ENCODE measurements at regions not wholly inside any gene's neighbourhood (a gene's known extent, or its start where the extent isn't known, plus 50 kb on each side); places are given as distances from the start of the nearest gene placed in this dataset.

- TF ChIP-seq TAF1 (IDR thresholded peaks at IDR 0.05; ENCODE audit: borderline replicate concordance, insufficient read depth, low read length) = no peak
- no peak for TF ChIP-seq SIN3A (IDR thresholded peaks at IDR 0.05; ENCODE audit: borderline replicate concordance, insufficient read depth, low read length)
- no peak for TF ChIP-seq FOXP2 (optimal IDR thresholded peaks at IDR 0.05; ENCODE audit: borderline replicate concordance, extremely low read depth, extremely low read length, insufficient read depth)
- no peak for TF ChIP-seq REST (IDR thresholded peaks at IDR 0.05; ENCODE audit: insufficient read depth in 1 of 2, low read depth in 2 of 2, low read length in 2 of 2)
These were observed 925.9 kb upstream of the SLITRK6 start for GRCh38 chr13:86725105-86725504.

- no peak for TF ChIP-seq FOXP2 (optimal IDR thresholded peaks at IDR 0.05; ENCODE audit: borderline replicate concordance, extremely low read depth, extremely low read length, insufficient read depth)
- no peak for TF ChIP-seq TAF1 (IDR thresholded peaks at IDR 0.05; ENCODE audit: borderline replicate concordance, insufficient read depth, low read length)
- TF ChIP-seq POLR2AphosphoS5 (IDR thresholded peaks at IDR 0.05; ENCODE audit: low read depth, low read length) = no peak
- no peak for TF ChIP-seq REST (IDR thresholded peaks at IDR 0.05; ENCODE audit: insufficient read depth in 1 of 2, low read depth in 2 of 2, low read length in 2 of 2)
These were observed 930.0 kb upstream of the SLITRK6 start for GRCh38 chr13:86729206-86729605.

- TF ChIP-seq FOXP2 (optimal IDR thresholded peaks at IDR 0.05; ENCODE audit: borderline replicate concordance, extremely low read depth, extremely low read length, insufficient read depth) (no peak), SIN3A (IDR thresholded peaks at IDR 0.05; ENCODE audit: borderline replicate concordance, insufficient read depth, low read length) (no peak), TAF1 (IDR thresholded peaks at IDR 0.05; ENCODE audit: borderline replicate concordance, insufficient read depth, low read length) (no peak), POLR2AphosphoS5 (IDR thresholded peaks at IDR 0.05; ENCODE audit: low read depth, low read length) (no peak), REST (IDR thresholded peaks at IDR 0.05; ENCODE audit: insufficient read depth in 1 of 2, low read depth in 2 of 2, low read length in 2 of 2) (no peak)
These were observed 932.8 kb upstream of the SLITRK6 start for GRCh38 chr13:86731987-86732386.

GRCh38 chr13:86737334-86737932 is 933.7 kb upstream of the SLITRK5 start:
- no peak for TF ChIP-seq TAF1 (IDR thresholded peaks at IDR 0.05; ENCODE audit: borderline replicate concordance, insufficient read depth, low read length)
- no peak for TF ChIP-seq SIN3A (IDR thresholded peaks at IDR 0.05; ENCODE audit: borderline replicate concordance, insufficient read depth, low read length)
- no peak for TF ChIP-seq REST (IDR thresholded peaks at IDR 0.05; ENCODE audit: insufficient read depth in 1 of 2, low read depth in 2 of 2, low read length in 2 of 2)
- no peak for TF ChIP-seq POLR2AphosphoS5 (IDR thresholded peaks at IDR 0.05; ENCODE audit: low read depth, low read length)
- TF ChIP-seq FOXP2 (optimal IDR thresholded peaks at IDR 0.05; ENCODE audit: borderline replicate concordance, extremely low read depth, extremely low read length, insufficient read depth) = no peak
